Astrocyte of the hippocampus (primary cell): ENCODE measurements at regions not wholly inside any gene's neighbourhood (a gene's known extent, or its start where the extent isn't known, plus 50 kb on each side); places are given as distances from the start of the nearest gene placed in this dataset.
"Not testable (repeated sequence)": the region's sequence is repeated elsewhere in the genome, so short reads cannot be mapped to it uniquely, and the experiment has no call there.

ENCODE experiments used
- DNase-seq: peaks from one replicate; pipeline ENCODE4 v3.0.0; 2011; ENCODE audit warnings: low read depth, low spot score

DNA sequence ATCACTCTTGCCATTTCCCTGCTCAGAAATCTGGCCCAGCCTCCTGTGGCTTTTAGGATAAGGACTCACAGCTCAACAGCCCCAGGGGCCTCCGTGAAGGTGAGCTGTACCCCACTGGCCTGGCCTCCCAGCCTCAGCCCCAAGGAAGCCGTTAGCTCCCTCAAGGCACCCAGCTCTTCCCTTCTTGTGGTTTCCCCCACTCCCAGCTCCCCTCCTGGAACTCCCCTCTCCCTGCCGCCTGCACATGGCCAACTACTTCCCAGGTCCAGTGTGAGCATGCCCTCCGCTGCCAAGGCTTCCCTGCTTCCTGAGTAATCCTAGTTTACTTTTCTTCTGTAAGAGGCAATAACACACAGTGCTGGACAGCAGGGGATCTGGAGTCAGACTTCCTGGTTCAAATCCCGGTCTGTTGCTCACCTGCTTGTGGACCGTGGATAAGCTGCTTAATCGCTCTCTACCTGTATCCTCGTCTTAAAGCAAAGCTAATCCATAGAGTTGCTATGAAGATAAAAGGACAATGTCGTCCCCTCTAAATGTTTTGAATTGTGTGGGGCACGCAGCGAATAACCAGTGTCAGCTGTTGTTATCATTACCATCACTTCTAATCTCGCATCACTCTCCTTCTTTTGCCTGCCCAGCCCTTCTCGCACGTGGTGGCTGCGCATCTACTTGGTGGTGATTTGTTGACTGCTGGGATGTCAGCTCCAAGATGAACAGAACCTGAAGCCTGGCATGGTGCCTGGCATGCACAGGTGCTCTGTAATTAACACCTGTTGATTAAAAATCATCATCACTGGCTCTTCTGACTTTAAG lies 86.6 kb downstream of the C5orf15 start:
- no peak for DNase-seq

DNA sequence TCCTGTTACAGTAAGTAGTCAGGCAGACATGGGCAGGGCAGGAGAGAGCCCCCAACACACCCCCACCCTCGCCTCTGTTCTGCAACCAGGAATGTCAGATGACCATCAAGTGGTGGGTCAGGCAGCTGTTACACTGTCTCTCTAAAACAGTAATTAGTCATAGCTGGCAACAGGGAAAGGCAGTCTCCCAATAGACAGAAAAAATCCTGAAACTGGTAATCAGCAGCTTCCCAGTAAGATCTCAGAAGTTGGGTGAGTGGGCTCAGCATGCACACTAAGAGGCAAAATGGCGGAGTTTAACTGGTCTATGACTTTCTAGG lies 90.2 kb downstream of the C5orf15 start:
- DNase-seq = no peak

DNA sequence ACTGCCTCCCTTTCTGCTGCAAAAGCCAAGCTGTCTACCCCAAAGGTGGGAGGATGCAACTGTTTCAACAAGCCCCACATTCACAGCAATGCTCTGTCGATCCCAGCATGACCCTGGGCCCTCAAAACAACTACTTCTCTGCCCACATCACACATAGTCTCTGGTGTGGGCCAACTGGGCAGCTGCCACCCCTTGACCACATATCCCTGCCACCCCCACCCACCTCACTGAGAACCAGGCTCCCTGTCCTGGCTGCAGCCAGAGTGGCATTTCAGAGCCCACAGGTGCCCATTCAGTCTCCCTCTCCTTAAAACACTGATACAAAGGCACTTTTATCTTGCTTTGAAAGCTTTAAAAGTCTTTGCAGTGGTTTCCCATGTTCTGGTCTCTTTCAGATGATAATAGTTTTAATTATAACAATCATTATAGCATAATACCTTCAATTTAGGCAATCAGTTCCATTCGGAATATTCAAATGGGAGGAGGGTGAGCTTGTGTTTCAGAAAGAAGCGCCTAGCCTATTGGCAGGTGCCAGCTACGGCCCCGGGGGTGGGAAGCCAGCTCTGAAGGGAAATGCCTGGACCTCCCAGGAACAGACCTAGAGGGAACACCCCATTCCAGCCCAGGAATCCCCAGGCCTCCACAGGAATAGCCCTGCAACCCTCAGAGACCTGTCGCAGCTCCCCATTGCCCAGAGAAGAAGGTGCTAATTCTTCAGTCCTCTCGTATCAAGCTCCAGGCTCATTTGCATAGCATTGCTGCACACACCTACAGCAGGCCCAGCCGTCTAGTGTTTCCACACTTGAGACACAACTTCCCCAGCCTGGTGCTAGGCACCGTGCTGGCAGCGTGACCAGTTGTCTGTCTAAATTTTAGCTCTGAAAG lies 90.8 kb downstream of the C5orf15 start:
- DNase-seq = no peak

DNA sequence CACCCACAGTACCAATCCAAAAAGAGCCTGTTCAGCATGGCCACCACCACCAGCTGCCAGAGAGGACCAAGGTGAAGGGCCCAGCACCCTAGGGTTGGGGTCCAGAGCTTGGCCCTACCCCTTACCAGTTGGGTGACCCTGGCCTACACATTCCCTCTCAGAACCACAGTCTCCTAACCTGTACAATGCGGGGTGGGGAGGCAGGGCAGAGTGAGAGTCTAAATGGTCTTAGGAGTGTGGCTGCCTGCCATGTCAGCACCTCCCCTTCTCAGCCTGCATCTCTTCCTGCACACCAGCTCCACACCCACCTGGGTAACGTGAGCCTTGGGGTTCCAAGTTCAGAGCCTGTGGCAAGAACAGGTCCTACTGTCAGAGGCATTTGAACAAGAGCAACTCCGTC lies 92.2 kb downstream of the C5orf15 start:
- no peak for DNase-seq

DNA sequence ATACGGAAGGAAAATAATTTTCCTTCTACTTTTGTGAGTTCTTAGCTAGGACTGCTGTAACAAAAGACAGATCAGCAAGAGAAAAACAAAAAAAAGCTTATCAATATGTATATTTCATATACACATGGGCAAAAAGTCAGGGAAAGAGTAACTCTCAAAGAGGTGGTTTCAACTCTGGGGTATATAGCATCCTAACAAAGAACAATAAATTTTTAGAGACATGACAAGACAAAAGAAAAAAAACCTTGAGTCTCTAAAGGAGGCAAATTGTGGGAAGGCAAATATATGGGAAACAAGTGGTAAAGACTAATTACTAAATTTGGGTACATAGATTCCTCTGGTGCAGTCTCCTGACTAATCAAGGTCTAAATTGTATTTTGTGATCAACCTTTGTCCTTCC lies 93.2 kb downstream of the C5orf15 start:
- DNase-seq = no peak

DNA sequence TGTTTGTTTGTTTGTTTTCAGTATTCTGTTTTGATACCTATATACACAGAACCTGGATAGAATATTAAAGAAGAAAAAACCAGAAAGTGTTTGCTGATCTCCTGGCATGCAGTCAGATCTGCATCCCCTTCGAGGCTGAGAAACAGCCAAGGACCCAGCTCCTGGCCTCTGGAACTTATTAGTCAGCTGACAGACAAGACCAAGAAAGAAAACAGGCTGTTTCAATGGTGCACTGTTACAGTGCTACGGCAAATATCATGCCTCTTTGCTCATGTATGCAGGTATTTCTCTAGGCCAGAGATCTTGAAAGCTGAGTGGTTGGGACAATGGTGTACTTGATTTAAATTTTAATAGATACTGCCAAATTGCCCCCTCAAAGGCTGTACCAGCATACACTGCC lies 95.0 kb downstream of the C5orf15 start:
- DNase-seq = peak; percentile 41

DNA sequence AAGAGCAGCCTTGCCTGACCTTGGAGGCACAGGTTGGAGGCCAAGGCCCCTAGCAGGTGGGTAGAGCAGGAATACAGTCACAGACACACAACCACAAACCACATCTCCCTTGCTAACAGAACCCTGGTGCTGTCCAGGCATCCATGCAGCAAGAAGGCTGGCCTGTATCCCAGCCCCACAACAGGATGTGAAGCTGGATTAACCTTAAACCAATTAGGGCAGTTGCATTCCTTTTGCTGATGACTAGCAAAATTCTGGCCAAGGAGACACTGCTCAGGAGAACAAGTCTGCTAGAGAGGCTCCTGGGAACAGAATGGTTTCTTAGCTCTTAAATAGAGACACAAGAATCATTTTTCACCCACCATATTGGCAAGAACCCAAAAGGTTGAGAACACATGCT lies 97.8 kb downstream of the C5orf15 start:
- peak; percentile 93 for DNase-seq

DNA sequence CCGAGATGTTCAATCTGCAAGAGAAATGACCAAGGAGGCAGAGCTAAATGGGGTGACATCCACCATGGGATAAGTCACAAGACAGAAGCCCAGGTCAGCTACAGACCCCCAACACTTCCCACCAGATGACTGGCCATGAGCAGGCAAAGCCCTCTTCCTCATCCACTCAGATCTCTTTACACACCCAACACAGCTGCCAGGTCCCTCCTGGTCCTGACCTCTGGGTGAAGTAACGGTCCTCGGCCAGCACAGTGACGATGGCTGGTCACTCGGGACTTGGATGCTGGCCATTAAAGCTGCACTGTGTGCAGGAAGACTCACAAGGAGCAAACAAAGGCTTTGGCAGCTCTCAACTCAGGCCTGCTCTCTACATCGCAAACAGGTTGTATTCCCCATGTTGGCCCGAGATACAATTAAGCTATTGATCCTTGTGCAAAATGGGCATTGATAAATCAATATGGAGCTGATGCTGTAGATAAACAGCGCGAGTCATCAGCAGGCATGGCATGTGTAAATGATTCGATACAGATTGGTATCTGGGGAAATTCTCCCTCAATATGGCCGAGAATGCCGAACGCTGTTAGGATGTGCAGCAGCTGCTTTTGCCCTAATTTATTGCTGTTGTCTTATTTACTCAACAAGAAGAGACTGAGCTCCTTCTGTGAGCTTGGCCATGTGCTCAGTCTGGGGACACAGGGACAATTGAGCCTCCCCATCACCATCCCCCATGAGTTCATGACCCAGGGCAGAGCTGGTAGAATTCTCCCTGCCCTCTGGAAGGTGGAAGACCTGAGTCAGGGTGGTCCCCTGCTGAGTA lies 98.7 kb downstream of the C5orf15 start:
- DNase-seq = peak; percentile 16

DNA sequence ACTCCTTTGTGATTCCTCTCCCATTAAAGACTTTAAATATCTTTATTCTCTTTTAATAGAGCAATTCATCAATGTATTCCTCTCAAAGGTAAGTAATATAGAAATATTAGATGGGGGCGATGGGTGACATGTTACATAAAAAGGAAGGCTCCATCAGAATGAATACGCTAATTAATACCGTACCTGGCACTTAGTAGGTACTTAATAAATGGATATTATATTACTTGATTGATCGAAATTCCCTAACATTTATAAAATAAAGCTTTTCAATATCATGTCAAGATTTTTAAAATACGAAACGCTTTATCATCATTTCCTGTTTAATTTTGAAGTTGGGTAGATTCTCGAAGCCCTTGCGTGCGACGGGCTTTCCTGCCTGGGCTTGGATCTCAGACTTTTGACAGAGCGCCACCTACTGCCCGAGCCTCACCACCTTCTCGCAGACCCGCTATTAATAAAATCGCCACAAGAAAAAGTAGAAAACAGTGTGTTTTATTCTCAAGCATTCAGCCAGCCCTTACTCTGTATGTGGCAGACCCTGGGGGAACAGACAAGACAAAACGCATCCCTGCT lies 99.4 kb downstream of the C5orf15 start:
- DNase-seq = peak; percentile 90

DNA sequence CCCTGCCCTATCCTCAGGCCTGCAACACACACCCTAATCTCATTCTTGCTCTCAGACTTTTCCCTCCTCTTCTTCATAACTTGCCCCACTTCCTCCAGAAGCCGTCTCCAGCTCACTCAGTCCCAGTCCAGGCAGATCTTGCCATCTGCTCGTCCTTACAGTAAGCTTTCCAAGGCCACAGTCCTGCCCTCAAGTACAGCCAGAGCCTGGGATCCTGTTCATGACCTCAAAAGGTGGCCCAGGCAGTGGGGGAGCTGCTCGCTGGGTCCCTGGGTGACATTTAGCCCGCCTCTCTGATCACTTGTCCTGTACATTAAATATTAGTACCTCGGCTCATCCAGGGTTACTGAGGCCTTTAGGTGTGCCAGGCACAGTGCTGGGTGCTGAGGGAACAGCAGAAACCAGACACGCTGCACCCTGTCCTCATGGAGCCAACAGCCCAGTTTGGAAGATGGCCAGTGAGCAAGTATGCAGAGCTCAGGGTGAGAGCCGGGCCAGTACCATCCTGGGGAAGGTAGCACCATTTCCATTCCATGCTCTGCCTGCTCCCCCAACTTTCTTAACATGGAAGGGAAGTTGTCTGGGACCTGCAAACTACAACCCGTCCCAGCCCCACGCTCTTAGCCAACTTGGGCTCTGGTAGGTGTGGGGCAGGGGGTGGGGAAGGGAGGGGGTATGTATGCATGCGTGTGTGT lies 100.4 kb downstream of the C5orf15 start:
- no peak for DNase-seq

DNA sequence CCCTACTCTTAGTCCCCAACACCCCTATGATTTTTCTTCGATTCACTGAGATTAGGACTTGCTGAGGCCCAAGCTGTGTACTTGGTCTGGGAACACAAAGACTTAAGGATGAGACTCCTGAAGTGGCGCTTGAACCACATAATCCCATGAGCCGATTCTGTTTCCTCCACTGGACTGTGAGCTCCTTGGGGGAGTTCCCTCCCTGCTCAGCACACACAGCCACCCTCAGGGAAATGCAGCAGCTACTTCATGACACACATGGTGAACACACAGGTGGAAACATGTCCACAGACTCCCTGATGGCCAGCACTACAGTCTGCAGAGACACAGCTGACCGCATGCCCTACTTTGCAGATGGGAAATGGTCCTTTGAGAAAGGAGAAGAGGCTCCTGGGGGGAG lies 101.1 kb downstream of the C5orf15 start:
- no peak for DNase-seq

DNA sequence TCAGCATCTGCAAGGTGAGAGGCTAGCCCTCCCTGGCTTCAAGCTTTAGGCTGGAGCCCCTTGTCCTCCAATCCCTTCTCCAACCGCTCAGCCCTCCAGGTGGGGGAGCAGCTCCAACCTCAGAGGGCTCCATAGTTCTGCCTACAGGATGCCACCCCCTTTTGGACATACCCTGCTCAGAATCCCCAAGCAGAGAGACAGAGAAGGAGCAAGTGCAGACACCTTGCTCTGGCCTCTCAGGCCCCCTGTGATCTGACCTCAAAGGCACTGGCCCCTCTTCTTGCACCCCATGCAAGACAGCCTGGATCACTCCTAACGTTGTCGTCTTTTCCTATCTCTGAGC lies 101.6 kb downstream of the C5orf15 start:
- DNase-seq = no peak

DNA sequence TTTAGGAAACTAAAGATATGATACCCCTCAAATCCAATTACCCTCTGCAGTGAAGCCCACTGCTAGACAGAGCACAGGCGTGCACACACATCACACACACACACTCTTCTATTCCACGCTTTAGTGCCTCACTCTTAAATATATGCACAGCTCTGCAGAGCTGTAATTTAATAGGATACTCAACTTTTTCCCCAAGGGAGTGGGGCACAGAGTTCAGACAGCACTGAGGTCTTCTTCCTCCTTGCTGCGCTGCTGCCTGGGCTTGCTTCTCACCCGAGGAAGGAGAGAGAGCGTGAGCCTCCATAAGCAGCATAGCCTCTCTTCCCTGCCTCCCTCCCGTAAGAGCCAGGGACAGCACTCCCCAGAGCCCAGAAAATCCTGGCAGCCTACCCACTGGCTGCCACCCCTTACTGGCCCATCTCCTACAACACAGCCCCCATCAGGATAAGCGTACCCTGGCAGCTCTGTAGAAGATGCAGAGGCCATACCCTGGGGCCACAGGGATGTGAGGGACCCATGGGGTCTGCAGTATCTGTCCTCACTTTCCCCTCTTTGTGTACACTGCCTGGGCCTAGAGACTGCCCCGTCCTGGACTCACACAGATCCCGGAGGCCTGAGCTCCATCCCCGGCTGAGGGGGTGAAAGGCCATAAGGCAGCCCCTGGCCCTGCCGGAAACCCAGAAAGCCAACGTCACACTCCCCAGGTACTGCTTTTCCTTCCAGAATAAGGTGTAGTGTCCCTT lies 102.1 kb downstream of the C5orf15 start:
- DNase-seq = no peak

DNA sequence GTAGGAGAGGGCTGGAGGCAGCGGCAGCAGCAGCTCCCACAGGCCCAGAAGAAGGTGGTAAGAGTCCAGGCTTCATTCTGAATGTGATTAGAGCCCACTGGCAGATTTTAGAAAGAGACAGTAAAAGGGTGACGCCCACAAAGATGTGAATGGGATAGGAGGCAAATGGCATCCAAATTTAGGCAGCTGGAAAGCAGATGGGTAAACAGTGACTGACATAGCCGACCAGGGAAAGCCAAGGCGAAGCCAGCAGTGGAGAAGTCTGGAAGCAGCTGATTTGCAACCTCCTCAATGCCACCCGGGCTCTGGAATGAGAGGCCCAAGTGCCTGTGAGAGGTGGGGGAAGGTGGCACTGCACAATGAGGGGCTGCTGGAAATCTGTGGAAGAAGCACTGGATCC lies 103.3 kb downstream of the C5orf15 start:
- no peak for DNase-seq

DNA sequence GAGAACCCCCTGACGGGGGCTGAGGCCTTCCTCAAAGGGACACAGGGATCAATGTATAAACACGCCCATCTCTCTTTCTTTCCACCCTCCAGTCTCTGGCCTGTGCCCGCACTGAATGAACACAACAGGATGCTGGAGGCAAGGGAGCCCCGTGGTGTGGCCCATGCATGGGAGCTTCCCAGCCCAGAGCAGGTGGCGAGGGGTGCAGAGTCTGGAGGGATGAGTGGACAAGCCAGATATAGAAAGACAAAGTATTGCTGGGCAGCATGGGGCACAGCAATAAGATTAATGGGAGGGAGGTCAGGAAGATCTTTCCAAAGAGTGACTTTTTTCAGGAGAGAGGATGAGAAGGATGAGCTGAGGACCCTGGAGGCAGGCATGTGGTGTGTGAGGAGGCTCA lies 103.7 kb downstream of the C5orf15 start:
- no peak for DNase-seq

DNA sequence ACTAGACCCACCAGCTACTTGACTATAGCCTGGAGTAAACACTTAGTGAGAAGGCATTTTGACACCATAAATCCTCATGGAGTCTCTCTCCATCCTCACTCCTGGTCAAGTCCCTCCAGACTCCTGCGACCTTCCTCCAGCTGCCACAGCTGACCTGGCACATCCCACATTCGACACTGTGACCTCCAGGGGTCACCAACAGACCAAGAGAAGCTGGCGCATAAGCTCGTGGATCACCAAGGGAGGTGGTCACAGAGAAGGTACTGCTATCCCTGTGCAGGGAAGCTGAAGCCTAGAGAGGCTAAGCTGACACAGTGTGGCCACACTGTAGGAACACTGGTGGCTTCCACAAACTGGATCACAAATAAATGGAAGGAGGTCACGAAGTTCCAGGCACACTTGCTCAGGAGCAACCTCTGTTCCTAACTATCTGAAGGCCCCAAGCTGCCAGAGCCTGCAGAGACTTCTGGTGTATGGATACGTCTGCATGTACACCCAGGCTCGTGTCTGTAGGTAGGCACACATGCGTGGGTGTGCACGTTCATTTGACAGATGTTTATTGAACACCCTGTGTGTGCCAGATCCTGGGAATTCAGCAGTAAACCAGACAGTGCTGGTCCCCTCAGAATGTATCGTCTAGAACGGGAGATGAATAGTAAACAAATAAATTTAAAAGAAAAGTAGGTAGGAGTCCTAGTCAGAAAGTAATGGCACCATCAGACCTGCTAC lies 104.4 kb downstream of the C5orf15 start:
- no peak for DNase-seq

DNA sequence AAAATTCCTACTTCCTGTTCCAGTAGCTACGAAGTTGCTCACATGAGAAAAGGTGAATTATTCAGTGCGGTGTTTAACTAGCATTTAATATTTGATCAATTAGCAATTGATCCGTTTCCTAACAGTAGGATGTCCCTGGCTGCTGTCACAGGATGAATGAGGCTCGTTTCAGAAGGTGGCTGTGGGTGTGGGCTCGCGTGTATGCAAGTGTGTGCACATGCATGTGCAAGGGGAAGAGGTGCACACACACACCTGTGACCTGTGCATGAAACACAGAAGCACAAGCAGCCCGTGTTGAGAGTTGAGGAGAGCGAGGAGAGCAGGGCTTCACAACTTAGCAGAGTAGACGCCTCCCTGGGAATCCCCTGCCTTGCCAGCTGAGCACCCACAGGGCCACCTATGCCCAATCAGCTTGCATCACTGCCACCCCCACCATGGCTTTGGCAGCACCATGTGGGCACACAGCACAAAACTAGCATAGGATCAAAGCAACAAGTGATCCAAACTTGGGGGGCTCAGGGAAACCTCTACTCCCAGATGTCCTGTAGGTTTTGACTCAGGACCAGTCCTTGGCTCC lies 107.2 kb downstream of the C5orf15 start:
- DNase-seq = no peak

DNA sequence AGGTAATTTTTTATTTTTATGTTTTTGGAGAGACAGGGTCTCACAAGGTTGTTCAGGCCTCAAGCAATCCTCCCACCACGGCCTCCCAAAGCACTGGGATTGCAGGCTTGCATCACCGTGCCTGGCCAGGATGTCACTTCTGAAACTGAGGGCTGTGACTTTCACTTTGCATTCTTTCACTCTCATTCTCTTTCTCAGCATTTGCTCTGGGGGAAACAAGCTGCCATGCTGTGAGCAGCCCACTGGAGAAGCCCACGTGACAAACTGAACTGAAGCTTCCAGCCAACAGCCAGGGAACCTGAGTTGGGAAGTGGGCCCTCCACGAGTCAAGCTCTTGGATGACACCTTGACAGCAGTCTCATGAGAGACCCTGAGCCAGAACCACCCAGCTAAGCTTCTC lies 109.4 kb downstream of the C5orf15 start:
- DNase-seq = no peak

DNA sequence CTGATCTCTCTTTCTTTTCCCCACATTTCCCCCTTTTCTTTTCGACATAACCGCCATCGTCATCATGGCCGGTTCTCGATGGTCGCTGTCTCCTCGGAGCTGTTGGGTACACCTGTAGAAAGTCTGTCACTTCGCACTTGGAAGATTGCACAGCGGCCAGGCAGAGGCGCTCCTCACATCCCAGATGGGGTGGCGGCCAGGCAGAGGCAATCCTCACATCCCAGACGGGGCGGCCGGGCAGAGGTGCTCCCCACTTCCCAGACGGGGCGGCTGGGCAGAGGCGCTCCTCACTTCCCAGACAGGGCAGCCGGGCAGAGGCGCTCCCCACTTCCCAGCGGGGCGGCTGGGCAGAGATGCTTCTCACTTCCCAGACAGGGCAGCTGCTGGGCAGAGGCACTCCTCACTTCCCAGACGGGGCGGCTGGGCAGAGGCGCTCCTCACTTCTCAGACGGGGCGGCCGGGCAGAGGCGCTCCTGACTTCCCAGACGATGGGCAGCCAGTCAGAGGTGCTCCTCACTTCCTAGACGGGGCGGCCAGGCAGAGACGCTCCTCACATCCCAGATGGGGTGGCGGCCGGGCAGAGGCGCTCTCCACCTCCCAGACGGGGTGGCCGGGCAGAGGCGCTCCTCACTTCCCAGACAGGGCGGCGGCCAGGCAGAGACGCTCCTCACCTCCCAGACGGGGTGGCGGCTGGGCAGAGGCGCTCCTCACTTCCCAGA lies 110.7 kb downstream of the C5orf15 start:
- DNase-seq = not testable (repeated sequence)
